ENCODE measurements at regions not wholly inside any gene's neighbourhood (a gene's known extent, or its start where the extent isn't known, plus 50 kb on each side); places are given as distances from the start of the nearest gene placed in this dataset.

DNA sequence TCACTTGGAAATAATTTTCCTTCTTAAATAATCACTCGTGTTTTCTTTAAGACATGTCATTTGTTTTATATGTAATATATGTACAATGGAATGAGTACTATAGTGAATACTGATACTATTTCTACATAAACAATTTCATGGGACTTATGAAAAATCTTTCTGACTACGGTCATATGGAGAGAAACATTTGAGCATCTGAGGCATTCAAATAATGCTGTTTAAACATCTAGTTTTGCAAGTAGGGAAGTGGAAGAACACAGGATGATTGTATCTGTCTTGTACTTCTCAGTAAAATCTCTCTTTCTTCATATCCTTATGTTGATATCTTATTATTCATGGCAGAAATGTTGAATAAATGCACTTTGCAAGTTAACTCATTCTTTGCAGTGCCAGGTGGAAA lies 599.5 kb upstream of the KCNMB2 start:
- TF ChIP-seq CTCF (IDR thresholded peaks at IDR 0.05) (no peak), POLR2A (IDR thresholded peaks at IDR 0.05; ENCODE audit: low read depth) (no peak)
